K562 (cell line): ENCODE measurements at regions not wholly inside any gene's neighbourhood (a gene's known extent, or its start where the extent isn't known, plus 50 kb on each side); places are given as distances from the start of the nearest gene placed in this dataset.

ENCODE experiments used
- MGA ChIP-seq: fragments of 450-650 bp; IDR thresholded peaks from 2 replicates; pipeline ENCODE4 v1.6.1; 2016; ENCODE audit warnings: mild to moderate bottlenecking, moderate library complexity
- SUPT5H ChIP-seq: fragments of 450-650 bp; IDR thresholded peaks from 2 replicates; pipeline ENCODE4 v1.6.1; 2016
- TCF7L2 ChIP-seq: fragments of 150-350 bp; IDR thresholded peaks from 2 replicates; pipeline ENCODE4 v1.6.1; 2016; ENCODE audit warnings: low read depth, mild to moderate bottlenecking, low read length, moderate library complexity

- peak; percentile 23; the same call in 1 of the 2 replicates for TF ChIP-seq MGA
- no peak for TF ChIP-seq TCF7L2
- no peak for TF ChIP-seq SUPT5H
Measured at GRCh38 chr10:5291501-5292195, 73.1 kb upstream of the UCN3 start (continued).
